GM19328 (cell line): ENCODE measurements at regions not wholly inside any gene's neighbourhood (a gene's known extent, or its start where the extent isn't known, plus 50 kb on each side); places are given as distances from the start of the nearest gene placed in this dataset.
"Not testable (repeated sequence)": the region's sequence is repeated elsewhere in the genome, so short reads cannot be mapped to it uniquely, and the experiment has no call there.

ENCODE experiments used
- ATAC-seq: cut with Tn5 transposase; IDR thresholded peaks from one replicate; pipeline ENCODE4 v1.9.1; 2021; ENCODE audit warnings: mild to moderate bottlenecking, moderate library complexity; ENCODE audit not compliant: unreplicated experiment

- ATAC-seq, result no peak
Measured at GRCh38 chr1:239125893-239126292, 260.5 kb upstream of the CHRM3 start.

- no peak for ATAC-seq
Measured at GRCh38 chr1:239125027-239125426, 261.3 kb upstream of the CHRM3 start.

- ATAC-seq, result no peak
Measured at GRCh38 chr1:239123260-239123659, 263.1 kb upstream of the CHRM3 start.

- ATAC-seq, result no peak
Measured at GRCh38 chr1:239112101-239112935, 274.1 kb upstream of the CHRM3 start.

- no peak for ATAC-seq
Measured at GRCh38 chr1:239107676-239108075, 278.7 kb upstream of the CHRM3 start.

- not testable (repeated sequence) for ATAC-seq
Measured at GRCh38 chr1:239106689-239107088, 279.7 kb upstream of the CHRM3 start.

- ATAC-seq, result no peak
Measured at GRCh38 chr1:239098400-239099037, 287.8 kb upstream of the CHRM3 start.

GRCh38 chr1:239091537-239091936, 294.8 kb upstream of the CHRM3 start:
- ATAC-seq, result no peak

GRCh38 chr1:239084459-239085080, 301.8 kb upstream of the CHRM3 start:
- no peak for ATAC-seq

- ATAC-seq, result not testable (repeated sequence)
Measured at GRCh38 chr1:239081947-239082346, 304.4 kb upstream of the CHRM3 start.

- no peak for ATAC-seq
Measured at GRCh38 chr1:239067480-239067879, 318.9 kb upstream of the CHRM3 start.

GRCh38 chr1:239067058-239067457, 319.3 kb upstream of the CHRM3 start:
- no peak for ATAC-seq

- ATAC-seq, result no peak
Measured at GRCh38 chr1:239061770-239062169, 324.6 kb upstream of the CHRM3 start.

GRCh38 chr1:239058190-239058589, 328.2 kb upstream of the CHRM3 start:
- ATAC-seq, result no peak

GRCh38 chr1:239056940-239057339, 329.4 kb upstream of the CHRM3 start:
- no peak for ATAC-seq

GRCh38 chr1:239053279-239053678, 333.1 kb upstream of the CHRM3 start:
- ATAC-seq, result no peak

GRCh38 chr1:239049571-239049970, 336.8 kb upstream of the CHRM3 start:
- ATAC-seq, result no peak

GRCh38 chr1:239044829-239045228, 341.5 kb upstream of the CHRM3 start:
- ATAC-seq, result no peak

GRCh38 chr1:239040523-239040922, 345.8 kb upstream of the CHRM3 start:
- no peak for ATAC-seq

- no peak for ATAC-seq
Measured at GRCh38 chr1:239031310-239031709, 355.1 kb upstream of the CHRM3 start.

- no peak for ATAC-seq
Measured at GRCh38 chr1:239025997-239026694, 360.2 kb upstream of the CHRM3 start.
